ENCODE measurements at regions not wholly inside any gene's neighbourhood (a gene's known extent, or its start where the extent isn't known, plus 50 kb on each side); places are given as distances from the start of the nearest gene placed in this dataset.
A peak's percentile ranks its signal among the peaks of the same experiment; 100 is the strongest.

DNA sequence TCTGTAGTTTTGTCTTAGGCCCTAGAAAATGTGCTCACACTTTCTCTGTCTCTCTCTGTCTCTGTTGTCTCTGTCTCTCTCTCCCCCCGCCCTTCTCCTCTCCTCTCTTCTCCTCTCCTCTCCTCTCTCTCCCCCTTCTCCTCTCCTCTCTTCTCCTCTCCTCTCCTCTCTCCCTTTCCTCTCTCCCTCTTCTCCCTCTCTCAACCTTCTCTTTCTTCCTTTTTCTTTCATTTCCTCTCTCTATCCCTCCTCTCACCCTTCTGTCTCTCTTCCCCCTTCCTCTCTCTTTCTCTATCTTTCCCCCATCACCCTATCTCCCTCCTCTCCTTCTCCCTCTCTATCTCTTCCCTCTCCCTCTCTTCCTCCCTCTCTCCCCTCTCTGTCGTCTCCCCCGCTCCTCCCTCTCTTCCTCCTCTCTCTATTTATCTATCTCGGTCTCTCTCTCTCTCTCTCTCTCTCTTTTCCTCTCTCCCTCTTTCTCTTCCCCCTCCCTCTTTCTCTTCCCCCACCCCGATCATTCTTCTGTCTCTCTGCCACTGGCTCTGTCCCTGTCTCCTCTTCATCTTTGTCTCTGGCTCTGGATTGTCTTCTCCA is 107.2 kb upstream of the C16orf82 start:
- Histone ChIP-seq H3K36me3 (replicated peaks; ENCODE audit: low read depth, low read length) (no peaks in the 10 kb centered on the region), H3K4me1 (ENCODE audit: low read length) (no peaks in the 10 kb centered on the region), H3K4me3 (ENCODE audit: low read length) (no peak overlapping the region), H3K27ac (ENCODE audit: low read length) (no peak overlapping the region), H3K27me3 (ENCODE audit: low read depth, low read length) (peaks cover 10% of the 10 kb centered on the region), H3K9ac (ENCODE audit: low read length) (no peak overlapping the region), H2AFZ (ENCODE audit: low read depth, low read length) (no peak overlapping the region), H3K79me2 (ENCODE audit: low read length) (no peaks in the 10 kb centered on the region), H3K4me2 (ENCODE audit: low read length) (no peak overlapping the region), H4K20me1 (ENCODE audit: insufficient read depth, low read length) (no peaks in the 10 kb centered on the region), H3K9me3 (ENCODE audit: insufficient read depth, low read length) (no peaks in the 10 kb centered on the region)
- no peak for TF ChIP-seq CTCF (IDR thresholded peaks at IDR 0.05; ENCODE audit: low read depth, low read length)
- TF ChIP-seq EZH2phosphoT487 (IDR thresholded peaks at IDR 0.05; ENCODE audit: low read depth) = no peak

GRCh38 chr16:26961459-26961858 is 105.3 kb upstream of the C16orf82 start:
- Histone ChIP-seq H3K9me3 (ENCODE audit: insufficient read depth, low read length) (no peaks in the 10 kb centered on the region), H4K20me1 (ENCODE audit: insufficient read depth, low read length) (no peaks in the 10 kb centered on the region), H3K9ac (ENCODE audit: low read length) (no peak overlapping the region), H3K79me2 (ENCODE audit: low read length) (no peaks in the 10 kb centered on the region), H3K4me1 (ENCODE audit: low read length) (no peaks in the 10 kb centered on the region), H3K4me3 (ENCODE audit: low read length) (no peak overlapping the region), H3K27me3 (ENCODE audit: low read depth, low read length) (peaks cover 10% of the 10 kb centered on the region; the same call in 1 of the 2 replicates), H3K4me2 (ENCODE audit: low read length) (no peak overlapping the region), H2AFZ (ENCODE audit: low read depth, low read length) (no peak overlapping the region), H3K36me3 (replicated peaks; ENCODE audit: low read depth, low read length) (no peaks in the 10 kb centered on the region), H3K27ac (ENCODE audit: low read length) (no peak overlapping the region)
- no peak for TF ChIP-seq EZH2phosphoT487 (IDR thresholded peaks at IDR 0.05; ENCODE audit: low read depth)
- TF ChIP-seq CTCF (IDR thresholded peaks at IDR 0.05; ENCODE audit: low read depth, low read length) = no peak

DNA sequence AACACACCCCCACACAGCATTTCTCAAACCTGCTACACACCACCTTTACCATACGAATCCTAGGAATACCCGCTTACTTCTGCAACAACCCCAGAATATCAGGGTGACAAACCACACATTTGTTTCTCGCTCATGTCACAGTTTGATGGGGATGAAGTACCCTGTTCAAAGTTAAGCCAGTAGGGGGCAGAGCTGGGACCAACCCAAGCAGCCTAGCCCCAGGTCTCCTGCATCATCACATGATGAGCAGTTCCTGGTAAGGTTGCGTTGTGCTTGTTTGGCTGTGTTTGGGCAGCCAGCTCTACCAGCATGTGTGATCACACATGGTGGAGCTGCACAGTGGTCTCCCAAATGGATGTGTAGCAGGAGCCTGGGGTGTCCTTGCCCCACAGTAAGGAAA is 103.6 kb upstream of the C16orf82 start:
- Histone ChIP-seq H3K36me3 (replicated peaks; ENCODE audit: low read depth, low read length) (no peaks in the 10 kb centered on the region), H2AFZ (ENCODE audit: low read depth, low read length) (no peak overlapping the region), H3K79me2 (ENCODE audit: low read length) (no peaks in the 10 kb centered on the region), H3K27me3 (ENCODE audit: low read depth, low read length) (peaks cover 7% of the 10 kb centered on the region; the same call in 1 of the 2 replicates), H3K27ac (ENCODE audit: low read length) (no peak overlapping the region), H4K20me1 (ENCODE audit: insufficient read depth, low read length) (no peaks in the 10 kb centered on the region), H3K4me3 (ENCODE audit: low read length) (no peak overlapping the region), H3K4me1 (ENCODE audit: low read length) (no peaks in the 10 kb centered on the region), H3K9me3 (ENCODE audit: insufficient read depth, low read length) (no peaks in the 10 kb centered on the region), H3K4me2 (ENCODE audit: low read length) (no peak overlapping the region), H3K9ac (ENCODE audit: low read length) (no peak overlapping the region)
- TF ChIP-seq EZH2phosphoT487 (IDR thresholded peaks at IDR 0.05; ENCODE audit: low read depth) (no peak), CTCF (IDR thresholded peaks at IDR 0.05; ENCODE audit: low read depth, low read length) (peak; percentile 32)

GRCh38 chr16:26969589-26970231 is 97.0 kb upstream of the C16orf82 start:
- H3K36me3 ChIP-seq (replicated peaks; ENCODE audit: low read depth, low read length) = no peaks in the 10 kb centered on the region
- no peak overlapping the region for H2AFZ ChIP-seq (ENCODE audit: low read depth, low read length)
- H3K27ac ChIP-seq (ENCODE audit: low read length) = no peak overlapping the region
- H3K9me3 ChIP-seq (ENCODE audit: insufficient read depth, low read length) = no peaks in the 10 kb centered on the region
- no peak overlapping the region for H3K4me2 ChIP-seq (ENCODE audit: low read length)
- H4K20me1 ChIP-seq (ENCODE audit: insufficient read depth, low read length) = no peaks in the 10 kb centered on the region
- no peaks in the 10 kb centered on the region for H3K4me1 ChIP-seq (ENCODE audit: low read length)
- no peaks in the 10 kb centered on the region for H3K27me3 ChIP-seq (ENCODE audit: low read depth, low read length)
- H3K4me3 ChIP-seq (ENCODE audit: low read length) = no peak overlapping the region
- H3K9ac ChIP-seq (ENCODE audit: low read length) = no peak overlapping the region
- TF ChIP-seq CTCF (IDR thresholded peaks at IDR 0.05; ENCODE audit: low read depth, low read length) (no peak), EZH2phosphoT487 (IDR thresholded peaks at IDR 0.05; ENCODE audit: low read depth) (no peak)
- no peaks in the 10 kb centered on the region for H3K79me2 ChIP-seq (ENCODE audit: low read length)

Data from OCI-LY3 (cell line).